ENCODE measurements at regions not wholly inside any gene's neighbourhood (a gene's known extent, or its start where the extent isn't known, plus 50 kb on each side); places are given as distances from the start of the nearest gene placed in this dataset.

DNA sequence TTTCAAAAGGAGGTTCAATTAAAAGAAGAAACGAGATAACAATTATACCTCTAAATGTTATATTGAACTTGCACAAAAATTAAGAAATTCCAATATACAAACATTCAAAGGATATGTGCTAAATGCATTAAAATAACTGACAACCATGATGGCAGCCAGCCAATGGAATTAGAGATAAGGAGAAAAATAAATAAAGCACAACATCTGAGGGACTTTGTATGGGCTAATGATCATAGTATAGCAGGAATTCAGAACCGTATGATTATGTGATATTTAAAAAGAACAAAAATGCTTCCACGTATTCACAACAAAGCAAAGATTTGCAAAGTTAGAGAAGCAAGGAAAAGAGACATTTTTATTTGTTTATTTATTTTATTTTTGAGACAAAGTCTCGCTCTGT is 1103.0 kb downstream of the CBLN2 start:
- TF ChIP-seq CTCF (IDR thresholded peaks at IDR 0.05) (no peak), EP300 (IDR thresholded peaks at IDR 0.05) (no peak)

Data from tibial nerve (tissue), 4 donors.